T-helper 2 cell (primary cell): ENCODE measurements at regions not wholly inside any gene's neighbourhood (a gene's known extent, or its start where the extent isn't known, plus 50 kb on each side); places are given as distances from the start of the nearest gene placed in this dataset.
"Not testable (repeated sequence)": the region's sequence is repeated elsewhere in the genome, so short reads cannot be mapped to it uniquely, and the experiment has no call there.

ENCODE experiments used
- DNase-seq, 5 experiments: peaks; one replicate each; pipeline versions ENCODE4 v3.0.0 to v3.0.0-alpha.2; 2012 to 2022

DNA sequence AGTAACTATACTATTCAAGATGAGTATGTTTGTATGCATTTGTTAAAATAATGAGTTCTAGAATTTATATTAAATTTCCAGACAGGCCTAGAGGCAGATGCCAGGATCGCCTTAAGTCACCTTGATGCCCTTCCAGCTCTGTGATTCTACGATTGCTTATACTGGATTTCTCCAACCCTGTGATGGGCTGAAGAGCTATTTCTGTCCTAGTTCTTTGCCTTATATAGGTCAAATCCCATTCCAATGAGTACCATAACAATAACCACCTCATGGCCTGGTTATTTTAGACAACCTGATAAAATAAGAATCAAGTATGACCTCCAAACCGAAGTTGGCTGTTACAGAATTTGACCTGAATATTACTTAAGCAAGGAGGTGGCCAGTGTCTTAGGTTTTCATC, 79.8 kb upstream of the BLID start:
- no peak for DNase-seq

GRCh38 chr11:122193881-122194480, 78.0 kb upstream of the BLID start:
- not testable (repeated sequence) for DNase-seq

DNA sequence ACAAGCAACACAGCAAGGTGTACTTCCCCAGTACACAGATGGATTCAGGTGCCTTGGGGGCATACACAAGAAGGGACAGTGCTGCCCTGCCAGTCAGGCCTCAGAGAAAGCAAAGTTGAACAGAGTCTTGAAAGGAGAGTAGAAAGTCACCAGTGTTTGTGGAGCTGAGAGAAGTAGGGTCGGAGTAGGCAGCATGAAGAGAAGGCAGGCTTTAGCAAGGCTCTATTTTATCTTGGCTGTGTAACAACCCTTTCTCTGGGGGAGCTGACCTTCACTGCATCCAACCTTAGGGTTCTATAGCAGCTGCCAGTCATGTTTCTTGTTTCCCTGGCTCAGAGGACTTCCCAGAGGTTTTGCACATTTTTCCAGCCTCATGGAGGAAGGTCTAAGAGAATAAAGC, 77.4 kb upstream of the BLID start:
- no peak for DNase-seq

DNA sequence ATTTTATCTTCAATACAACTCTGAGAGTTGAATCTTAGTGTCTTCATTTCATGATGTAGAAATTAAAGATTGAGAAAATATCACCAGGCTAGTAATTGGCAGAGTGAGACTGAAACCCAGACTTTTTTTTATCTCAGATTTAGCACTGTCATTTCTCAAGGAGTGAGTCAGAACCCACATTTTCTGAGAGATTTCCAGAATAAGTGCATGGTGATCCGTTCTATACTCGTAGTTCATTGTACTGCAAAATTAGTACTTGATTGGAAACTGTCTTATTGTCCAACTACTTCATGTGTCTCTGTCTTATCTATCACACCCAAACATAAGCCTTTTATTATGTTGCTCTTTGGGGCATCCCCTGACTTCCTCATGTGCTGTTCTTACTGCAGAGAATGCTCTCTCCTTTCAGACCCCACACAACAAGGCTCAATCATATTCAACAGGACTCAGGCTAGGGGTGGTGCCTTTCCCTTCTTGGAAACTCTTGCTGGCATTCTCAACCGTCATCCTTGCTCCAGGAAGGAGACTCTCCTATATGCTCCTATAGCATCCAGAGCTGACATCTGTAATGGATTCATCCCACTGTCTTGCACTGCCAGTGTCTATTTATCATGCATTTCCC, 76.7 kb upstream of the BLID start:
- DNase-seq: peak in 1 of 5 experiments; percentile 44

DNA sequence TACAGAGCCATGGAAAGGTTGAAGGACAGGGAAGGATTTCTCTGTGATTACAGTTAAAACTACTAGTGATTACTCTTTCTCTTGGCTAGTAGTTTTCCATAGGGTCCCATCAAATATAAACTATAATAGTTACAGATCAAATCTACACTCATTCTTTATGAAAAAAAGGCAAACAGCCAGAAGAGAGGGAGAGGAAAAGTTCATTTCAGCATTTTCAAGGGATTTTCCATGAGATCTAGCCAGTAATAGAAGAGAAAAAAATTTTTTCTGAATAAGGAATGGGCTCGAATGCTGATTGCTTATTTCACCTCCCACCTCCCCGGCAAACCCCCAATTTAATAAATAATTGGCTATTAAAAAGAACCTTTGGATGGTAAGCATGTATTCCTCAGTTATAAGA, 74.8 kb upstream of the BLID start:
- no peak for DNase-seq

DNA sequence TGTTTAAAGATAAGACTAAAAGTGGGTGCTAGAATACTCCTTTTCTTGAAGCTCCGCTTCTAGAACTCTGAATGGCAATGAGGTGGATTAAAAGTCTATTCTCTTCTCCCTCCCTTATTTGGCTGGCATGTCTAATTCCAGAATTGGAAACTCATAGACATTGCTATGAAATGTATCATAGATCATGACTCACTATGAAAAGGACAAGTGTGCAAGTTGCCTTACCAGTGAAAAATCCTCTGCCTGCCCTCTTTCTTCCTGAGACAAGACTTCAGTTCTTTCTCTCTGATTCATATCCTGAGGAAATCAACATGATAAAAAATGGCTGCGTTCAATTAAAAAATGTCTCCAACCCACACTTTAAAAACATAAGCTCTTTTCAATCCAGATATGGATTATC, 73.2 kb upstream of the BLID start:
- DNase-seq: no peak

DNA sequence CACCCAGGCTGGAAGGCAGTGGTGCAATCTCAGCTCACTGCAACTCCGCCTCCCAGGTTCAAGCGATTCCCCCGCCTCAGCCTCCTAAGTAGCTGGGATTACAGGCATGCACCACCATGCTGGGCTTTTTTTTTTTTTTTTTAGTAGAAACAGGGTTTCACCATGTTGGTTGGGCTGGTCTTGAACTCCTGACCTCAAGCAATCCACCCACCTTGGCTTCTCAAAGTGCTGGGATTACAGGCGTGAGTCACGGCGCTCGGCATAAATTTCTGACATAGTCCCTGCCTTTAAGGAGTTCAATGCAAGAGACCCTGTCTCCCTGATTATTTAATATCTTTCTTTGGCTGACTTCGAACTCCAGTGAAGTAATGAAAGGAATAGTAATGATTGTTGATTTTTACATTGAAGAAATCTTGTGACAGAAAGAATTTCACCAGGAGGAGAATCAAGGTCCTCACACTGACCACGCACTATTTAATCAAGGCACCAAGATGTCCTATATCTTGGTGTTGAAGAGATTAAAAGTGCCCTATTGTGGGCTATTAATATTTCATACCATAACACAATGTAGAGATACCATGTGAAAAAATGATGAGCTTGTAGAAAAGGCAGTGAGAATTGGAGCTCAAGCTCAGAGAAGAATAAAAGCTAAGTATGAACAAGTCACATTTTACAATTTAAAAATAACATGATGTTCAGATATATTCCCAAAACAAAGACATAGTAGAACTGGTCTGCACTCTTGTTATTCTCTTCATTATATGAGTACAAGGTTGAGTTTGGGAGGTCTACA, 71.6 kb upstream of the BLID start:
- no peak for DNase-seq

DNA sequence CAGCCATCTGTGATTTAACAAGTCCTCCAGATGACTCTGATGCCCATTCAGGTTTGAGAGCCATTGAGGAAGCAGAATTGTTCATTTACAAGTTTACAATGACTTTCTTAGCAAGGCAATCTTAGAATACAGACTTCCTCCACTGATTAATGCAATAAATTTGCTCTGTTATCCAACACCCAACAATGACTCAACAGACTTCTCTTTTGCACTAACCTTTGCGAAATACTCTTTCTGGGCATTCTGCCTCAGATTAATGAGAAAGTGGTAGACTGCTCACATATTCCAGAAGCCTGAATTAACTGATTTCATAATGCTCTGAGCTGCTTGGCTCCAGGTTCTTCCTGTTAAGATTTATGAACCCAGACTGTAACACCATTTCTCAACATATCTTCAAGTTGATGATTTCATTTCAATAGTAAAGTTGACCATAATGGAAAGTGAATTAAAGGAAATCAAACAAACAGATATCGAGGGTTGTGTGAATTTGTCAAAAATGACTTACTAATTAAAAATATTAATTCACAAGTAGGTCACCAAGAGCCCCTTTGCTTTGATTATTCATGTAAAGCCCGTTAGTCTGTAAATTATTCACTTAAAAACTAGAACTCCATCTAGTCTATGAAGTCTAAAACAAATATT, 70.5 kb upstream of the BLID start:
- DNase-seq: no peak

DNA sequence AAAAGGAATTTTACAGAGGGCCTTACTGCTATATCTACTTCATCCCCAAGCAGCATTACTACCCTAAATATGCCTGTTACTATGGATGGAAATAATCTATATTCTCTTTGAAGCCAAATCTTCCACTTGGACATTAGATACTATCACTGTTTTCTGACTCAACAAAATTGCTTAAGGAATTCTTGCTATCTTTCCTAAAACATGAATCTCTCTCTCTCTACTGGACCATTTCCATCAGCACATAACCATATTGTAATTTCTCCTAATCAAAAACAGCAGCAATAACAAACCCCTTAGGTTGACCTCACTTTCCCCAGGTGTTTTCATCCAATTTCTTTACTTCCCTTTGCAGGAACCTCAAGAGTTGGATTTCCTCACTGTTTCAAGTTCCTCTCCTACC, 67.9 kb upstream of the BLID start:
- no peak for DNase-seq

DNA sequence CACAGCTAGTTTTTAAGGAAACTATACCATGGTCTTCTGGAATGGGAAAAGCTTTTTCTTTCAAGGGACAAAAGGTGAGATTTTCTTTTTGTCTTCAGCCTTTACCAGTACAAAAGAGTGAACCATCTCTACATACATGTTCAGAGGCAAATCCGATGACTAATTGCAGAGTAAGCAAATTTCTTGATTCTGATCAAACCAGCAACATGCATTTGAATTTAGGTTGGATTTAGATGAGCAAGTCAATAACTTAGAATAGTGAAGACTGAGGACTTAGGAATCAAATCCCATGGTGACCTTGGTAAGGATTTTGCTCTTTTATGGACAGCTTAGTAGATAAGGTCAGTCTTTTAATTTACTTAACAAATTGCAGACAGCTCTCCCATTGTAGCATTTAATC, 65.9 kb upstream of the BLID start:
- DNase-seq: no peak

DNA sequence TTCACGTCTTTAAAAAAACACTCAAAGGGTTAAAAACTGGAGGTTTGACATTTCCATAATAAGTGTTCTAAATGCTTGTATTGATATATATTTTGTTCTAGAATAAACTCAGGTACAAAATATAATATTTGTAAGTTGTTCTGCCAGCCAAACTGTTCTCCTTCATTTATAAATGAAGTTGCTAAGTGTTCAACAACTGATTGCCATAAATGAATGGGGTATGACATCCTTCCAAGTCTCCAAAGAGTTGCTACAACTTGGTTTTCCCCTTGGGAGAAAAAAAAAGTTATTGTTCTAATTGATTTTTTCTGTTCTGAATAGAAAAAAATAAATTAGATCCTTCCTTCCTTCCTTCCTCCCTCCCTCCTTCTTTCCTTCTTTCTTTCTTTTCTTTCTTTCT, 65.4 kb upstream of the BLID start:
- no peak for DNase-seq

- DNase-seq: no peak
Observed at GRCh38 chr11:122179961-122180834, 64.2 kb upstream of the BLID start.

GRCh38 chr11:122178795-122179194, 62.8 kb upstream of the BLID start:
- DNase-seq: no peak

- no peak for DNase-seq
Observed at GRCh38 chr11:122177238-122177637, 61.2 kb upstream of the BLID start.

GRCh38 chr11:122176651-122177050, 60.6 kb upstream of the BLID start:
- DNase-seq: no peak

- no peak for DNase-seq
Observed at GRCh38 chr11:122175306-122175705, 59.3 kb upstream of the BLID start.

GRCh38 chr11:122173587-122173986, 57.6 kb upstream of the BLID start:
- no peak for DNase-seq

- no peak for DNase-seq
Observed at GRCh38 chr11:122173074-122173450, 57.0 kb upstream of the BLID start.

DNA sequence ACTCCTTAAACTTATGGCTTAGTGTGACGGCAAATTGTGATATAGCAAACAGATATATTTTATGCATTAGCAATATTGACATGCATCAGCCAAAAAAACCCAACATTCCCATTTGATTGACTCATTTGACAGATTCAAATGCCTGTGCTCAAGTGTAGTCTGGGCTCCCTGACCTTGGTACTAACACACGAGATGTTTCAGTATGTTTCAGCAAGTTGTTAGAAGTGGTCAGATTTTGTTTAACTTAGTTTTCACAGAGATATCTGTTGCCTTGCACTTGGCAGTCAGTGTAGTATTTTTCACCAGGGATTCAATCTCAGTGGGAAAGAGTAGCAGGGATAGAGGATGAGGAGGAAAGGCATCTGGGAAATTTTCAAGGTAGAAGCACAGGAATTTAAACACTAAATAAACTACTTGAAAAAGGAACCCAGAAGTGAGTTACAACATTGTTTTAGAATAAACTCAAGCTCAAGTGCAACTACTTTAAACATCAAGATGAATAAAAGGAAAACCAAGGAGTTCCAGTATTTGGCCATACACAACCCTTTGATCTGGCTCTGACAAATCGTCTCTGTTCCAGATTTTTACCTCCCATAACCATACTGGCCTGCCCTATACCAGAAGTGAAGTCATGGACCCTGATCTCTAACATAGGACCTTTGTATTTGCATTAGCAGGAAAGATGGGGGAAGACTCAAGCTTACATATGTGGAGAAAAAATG, 56.5 kb upstream of the BLID start:
- no peak for DNase-seq

DNA sequence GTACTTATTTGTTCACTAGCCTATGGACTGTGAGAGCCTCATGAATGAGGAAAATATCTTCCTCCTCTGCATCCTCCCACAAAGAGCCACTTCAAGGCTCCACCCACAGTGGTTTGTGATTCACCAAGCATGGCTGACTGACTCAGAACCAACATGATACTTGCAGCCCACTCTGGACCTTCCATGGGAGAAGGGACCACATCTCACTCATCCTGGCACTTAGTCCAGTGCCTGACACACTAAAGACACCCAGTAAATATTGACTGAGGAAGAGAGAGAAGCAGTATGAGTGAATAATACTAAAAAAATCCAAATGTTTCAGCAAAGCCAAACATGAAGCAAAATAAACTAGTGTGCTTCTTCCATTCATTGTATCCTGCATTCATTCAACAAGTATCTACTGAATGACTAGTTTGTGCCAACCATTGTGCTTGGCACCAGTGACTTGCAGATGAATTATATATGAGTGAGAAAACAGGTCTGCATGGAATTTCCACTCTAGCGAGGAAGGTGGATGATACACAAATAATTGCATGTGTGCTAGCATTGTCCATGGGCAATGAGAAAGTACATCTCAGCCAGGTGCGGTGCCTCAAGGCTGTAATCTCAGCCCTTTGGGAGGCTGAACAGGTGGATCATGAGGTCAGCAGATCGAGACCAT, 54.9 kb upstream of the BLID start:
- no peak for DNase-seq

DNA sequence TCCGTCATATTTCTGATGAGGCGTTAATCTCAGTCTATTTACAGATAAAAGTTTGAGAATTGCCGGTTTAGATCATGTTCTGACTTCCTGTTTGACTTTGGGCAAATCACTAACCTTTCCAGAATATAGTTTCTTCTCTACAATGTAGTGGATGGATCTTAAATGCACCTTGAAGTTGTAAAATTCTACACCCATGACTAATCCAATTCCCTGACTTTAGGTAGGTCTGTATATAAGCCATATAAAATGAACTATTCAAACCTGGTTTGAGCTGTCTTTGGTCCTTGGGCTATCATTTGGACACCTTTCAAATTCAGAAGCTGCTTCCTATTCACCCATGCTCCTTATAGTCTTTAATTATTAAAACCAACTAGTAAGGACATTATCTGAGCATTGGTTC, 52.2 kb upstream of the BLID start:
- no peak for DNase-seq

- no peak for DNase-seq
Observed at GRCh38 chr11:122167100-122167499, 51.1 kb upstream of the BLID start.
